Gastroesophageal sphincter (tissue), 3 donors: ENCODE measurements at regions not wholly inside any gene's neighbourhood (a gene's known extent, or its start where the extent isn't known, plus 50 kb on each side); places are given as distances from the start of the nearest gene placed in this dataset.

Experiments
- CTCF ChIP-seq, 4 experiments: fragments of 200-600 bp in 2 of 4; fragments of 450-650 bp in 2 of 4; sonication (generic) in 1 of 4; IDR thresholded peaks; one replicate each; pipeline ENCODE4 v1.5.1; 2017 to 2019; ENCODE audit warnings: antibody characterized with exemption in 4 of 4, mild to moderate bottlenecking in 2 of 4, moderate library complexity in 2 of 4
- POLR2A ChIP-seq, 2 donors: fragments of 450-650 bp; IDR thresholded peaks; one replicate each; pipeline ENCODE4 v1.6.1; 2017; ENCODE audit warnings: antibody characterized with exemption in 2 of 2, mild to moderate bottlenecking in 2 of 2, moderate library complexity in 1 of 2
- POLR2AphosphoS5 ChIP-seq: sonication (generic); formaldehyde crosslinking; IDR thresholded peaks from one replicate; pipeline ENCODE4 v1.6.1; 2017; ENCODE audit warnings: antibody characterized with exemption

GRCh38 chr5:166062719-166063118 is 2228.7 kb upstream of the WWC1 start:
- TF ChIP-seq CTCF (IDR thresholded peaks at IDR 0.05), result no peak
- TF ChIP-seq POLR2A (IDR thresholded peaks at IDR 0.05), result no peak
- no peak for TF ChIP-seq POLR2AphosphoS5
